K562 (cell line): ENCODE measurements at regions not wholly inside any gene's neighbourhood (a gene's known extent, or its start where the extent isn't known, plus 50 kb on each side); places are given as distances from the start of the nearest gene placed in this dataset.

ENCODE experiments used
- ATAC-seq: fragments of 200-7000 bp; cut with Tn5 transposase; 3 replicates; pipeline ENCODE4 v1.9.1; 2020; ENCODE audit warnings: moderate library complexity
- BruUV-seq: library from RNA; stranded (reverse); fragments of 400-500 nt; replicated peaks from 2 replicates; lab custom pipeline; 2021; lab: Mats Ljungman, UMichigan
- CTCF ChIA-PET: fragments of 300-600 bp; formaldehyde crosslinking; extraction: SDS; loops from one replicate; lab custom pipeline; 2021; ENCODE audit warnings: low intra/inter-chr PET ratio; lab: Yijun Ruan, JAX
- POLR2A ChIA-PET: fragments of 300-600, 350-650 bp; sonication (Branson Sonifier 250); formaldehyde crosslinking; extraction: SDS; loops from one replicate; lab custom pipeline; 2021; ENCODE audit warnings: antibody characterized with exemption, inconsistent platforms; lab: Yijun Ruan, JAX
- DNase-seq, 4 experiments: peaks; one replicate each; pipeline versions ENCODE4 v3.0.0 to v3.0.0-alpha.2; 2011 to 2018; ENCODE audit warnings: low spot score in 3 of 4, mixed read lengths in 3 of 4; ENCODE audit errors: extremely low read depth in 1 of 4
- FAIRE-seq: peaks from 2 replicates; lab custom pipeline; 2011; peaks lifted over from hg19 to GRCh38; lab: Jason Lieb, UNC
- H2AFZ ChIP-seq: 2 replicates; pipeline ENCODE4 v1.6.0; 2011; ENCODE audit warnings: low read depth, low read length, control low read depth, inconsistent platforms
- H3K27ac ChIP-seq: fragments of 200-600 bp; 3 replicates; pipeline ENCODE4 v1.8.0; 2011; ENCODE audit warnings: low read depth, mild to moderate bottlenecking, control low read depth, inconsistent platforms, low read length, moderate library complexity, mixed read lengths; ENCODE audit errors: extremely low read depth
- H3K27me3 ChIP-seq, 2 experiments: fragments of 300-600 bp in 1 of 2; 2 replicates in 1 of 2; 3 replicates in 1 of 2; pipeline versions ENCODE4 v1.6.0 to v1.8.0; 2011; ENCODE audit warnings: inconsistent platforms in 2 of 2, low read length in 2 of 2, mild to moderate bottlenecking in 1 of 2, mixed read lengths in 1 of 2, moderate library complexity in 1 of 2; ENCODE audit not compliant: control insufficient read depth in 2 of 2, insufficient read depth in 2 of 2
- H3K36me3 ChIP-seq: fragments of 300-600 bp; 3 replicates; pipeline ENCODE4 v1.8.0; 2011; ENCODE audit warnings: mild to moderate bottlenecking, low read length, inconsistent platforms; ENCODE audit not compliant: control insufficient read depth, insufficient read depth
- H3K4me1 ChIP-seq, 2 experiments: fragments of 200-600 bp in 1 of 2; replicated peaks in 1 of 2; 2 replicates in 1 of 2; 3 replicates in 1 of 2; pipeline versions ENCODE4 v1.5.1 to v1.8.0; 2011; ENCODE audit warnings: inconsistent platforms in 2 of 2, low read length in 2 of 2, mild to moderate bottlenecking in 1 of 2, mixed read lengths in 1 of 2, moderate library complexity in 1 of 2; ENCODE audit not compliant: control insufficient read depth in 2 of 2, insufficient read depth in 2 of 2
- H3K4me2 ChIP-seq: 2 replicates; pipeline ENCODE4 v1.6.1; 2011; ENCODE audit warnings: low read length, control low read depth, inconsistent platforms, mixed read lengths; ENCODE audit not compliant: insufficient read depth
- H3K4me3 ChIP-seq: fragments of 200-600 bp; sonication (generic), shearing (Covaris generic); 2 replicates; pipeline ENCODE4 v1.5.1; 2016; ENCODE audit warnings: control low read depth, inconsistent platforms
- H3K79me2 ChIP-seq: fragments of 200-600 bp; 3 replicates; pipeline ENCODE4 v1.8.0; 2011; ENCODE audit warnings: low read length, inconsistent platforms; ENCODE audit not compliant: control insufficient read depth, insufficient read depth
- H3K9ac ChIP-seq, 2 experiments: 2 replicates each; pipeline versions ENCODE4 v1.6.0 to v1.6.1; 2011; ENCODE audit warnings: low read depth in 2 of 2, low read length in 2 of 2, control low read depth in 1 of 2, inconsistent platforms in 1 of 2, mild to moderate bottlenecking in 1 of 2, mixed read lengths in 1 of 2; ENCODE audit not compliant: insufficient read depth in 1 of 2
- H3K9me1 ChIP-seq: one replicate; pipeline ENCODE4 v1.6.0; 2011; ENCODE audit warnings: inconsistent platforms, mild to moderate bottlenecking, low read length, moderate library complexity; ENCODE audit not compliant: control insufficient read depth, insufficient read depth
- H3K9me3 ChIP-seq: replicated peaks from 2 replicates; pipeline ENCODE4 v1.5.1; 2011; ENCODE audit warnings: low read depth, low read length, inconsistent platforms; ENCODE audit not compliant: control insufficient read depth, insufficient read depth
- H4K20me1 ChIP-seq: replicated peaks from 2 replicates; pipeline ENCODE4 v1.6.1; 2011; ENCODE audit warnings: low read length, inconsistent platforms, mixed read lengths; ENCODE audit not compliant: control insufficient read depth, insufficient read depth
- CEBPG ChIP-seq, 3 experiments: fragments of 200-800 bp in 1 of 3; sonication (Bioruptor generic) in 1 of 3; sonication (generic) in 1 of 3; formaldehyde crosslinking in 1 of 3; IDR thresholded peaks in 2 of 3; conservative IDR thresholded peaks in 1 of 3; 2 replicates each; pipeline versions ENCODE4 v1.6.1 to v1.8.0; 2016 to 2022; ENCODE audit warnings: missing compliant biosample characterization in 2 of 3, missing genetic modification characterization in 2 of 3, mild to moderate bottlenecking in 1 of 3, missing genetic modification reagents in 1 of 3
- CSDE1 ChIP-seq, 2 experiments: fragments of 450-650 bp; IDR thresholded peaks; 2 replicates each; pipeline ENCODE4 v1.6.1; 2016; ENCODE audit warnings: mild to moderate bottlenecking in 1 of 2
- NFATC3 ChIP-seq: fragments of 450-650 bp; IDR thresholded peaks from 2 replicates; pipeline ENCODE4 v1.6.1; 2017; ENCODE audit warnings: mild to moderate bottlenecking
- TOE1 ChIP-seq, 2 experiments: fragments of 450-650 bp in 1 of 2; sonication (generic) in 1 of 2; formaldehyde crosslinking in 1 of 2; IDR thresholded peaks; 2 replicates each; pipeline versions ENCODE4 v1.7.1 to v1.8.0; 2016 to 2022; ENCODE audit warnings: borderline replicate concordance in 2 of 2, mild to moderate bottlenecking in 2 of 2, antibody characterized with exemption in 1 of 2, inconsistent platforms in 1 of 2, low read depth in 1 of 2, missing genetic modification reagents in 1 of 2, moderate library complexity in 1 of 2
- ZNF586 ChIP-seq: fragments of 450-650 bp; formaldehyde crosslinking; conservative IDR thresholded peaks from 2 replicates; pipeline ENCODE4 v1.4.0; 2020; ENCODE audit warnings: mild to moderate bottlenecking, moderate library complexity
- WGBS: fragments of 100-300 bp; shearing (Covaris generic); methylation state at CpG from one replicate; pipeline ENCODE4 v1.1.6; 2016; ENCODE audit warnings: low coverage, mixed read lengths; ENCODE audit not compliant: insufficient coverage; ENCODE audit errors: missing lambda C conversion rate; 5-methylcytosine and 5-hydroxymethylcytosine counted together
- in situ Hi-C: fragments of 300-500 bp; cut with MboI; formaldehyde crosslinking; loops from 4 replicates; pipeline ENCODE4 v1.15.0; 2018; ENCODE audit warnings: inconsistent platforms, mixed read lengths
- intact Hi-C: fragments of 100-400 bp; cut with micrococcal nuclease; formaldehyde crosslinking; loops from 2 replicates; pipeline ENCODE4 v1.14.2; 2022

GRCh38 chr3:28891485-28891884, 389.4 kb upstream of the RBMS3 start:
- ChIA-PET POLR2A (no interaction called here), CTCF (no interaction called here)
- FAIRE-seq, result no peak
- H2AFZ ChIP-seq, result no peak overlapping the region
- no peaks in the 10 kb centered on the region for H3K4me1 ChIP-seq
- no peak overlapping the region for H3K9ac ChIP-seq
- no TSS peak for BruUV-seq
- intact Hi-C loops, result no loop called here
- no peaks in the 10 kb centered on the region for H3K27me3 ChIP-seq
- no peak for TF ChIP-seq TOE1 (IDR thresholded peaks at IDR 0.05; ENCODE audit: borderline replicate concordance)
- no peak for TF ChIP-seq TOE1 (CRISPR knock-in tag; IDR thresholded peaks at IDR 0.05; ENCODE audit: borderline replicate concordance, low read depth)
- TF ChIP-seq CEBPG (CRISPR knock-in tag; IDR thresholded peaks at IDR 0.05), result no peak
- peak in 1 of 2 experiments; percentile 57; a peak in 1 of 4 replicates for TF ChIP-seq CEBPG (tag; conservative IDR thresholded peaks at IDR 0.05 in 1 of 2, IDR thresholded peaks at IDR 0.05 in 1 of 2)
- TF ChIP-seq, all 486 proteins: peak for 1
- Histone ChIP-seq H4K20me1 (no peaks in the 10 kb centered on the region), H3K9me3 (no peaks in the 10 kb centered on the region; the same call in 1 of the 2 replicates), H3K4me3 (no peak overlapping the region), H3K4me2 (no peak overlapping the region), H3K27ac (no peak overlapping the region), H3K36me3 (no peaks in the 10 kb centered on the region), H3K9me1 (no peaks in the 10 kb centered on the region), H3K79me2 (no peaks in the 10 kb centered on the region)
- WGBS, result 0% methylated on average over 4 of the region's 4 CpGs
- ATAC-seq (no peak), DNase-seq (no peak)
- in situ Hi-C loops, result no loop called here

GRCh38 chr3:28900301-28900700, 380.6 kb upstream of the RBMS3 start:
- ATAC-seq (no peak), FAIRE-seq (no peak), DNase-seq (no peak)
- no peak overlapping the region for H3K4me2 ChIP-seq
- TF ChIP-seq ZNF586 (CRISPR knock-in tag) (no peak), NFATC3 (no peak), CSDE1 (IDR thresholded peaks at IDR 0.05) (no peak)
- no peak overlapping the region for H3K9ac ChIP-seq
- BruUV-seq, result no TSS peak
- H3K36me3 ChIP-seq, result no peaks in the 10 kb centered on the region
- H3K4me1 ChIP-seq, result no peaks in the 10 kb centered on the region
- WGBS, result 0% methylated on average over 1 of the region's 1 CpG
- no peaks in the 10 kb centered on the region for H4K20me1 ChIP-seq
- no peaks in the 10 kb centered on the region for H3K27me3 ChIP-seq
- H3K9me3 ChIP-seq, result 0 out of 2 replicates have a peak, but pooled peaks cover 2% of the 10 kb centered on the region
- no peak overlapping the region for H3K4me3 ChIP-seq
- intact Hi-C loops (no loop called here), in situ Hi-C loops (no loop called here)
- no peaks in the 10 kb centered on the region for H3K9me1 ChIP-seq
- H3K27ac ChIP-seq, result no peak overlapping the region
- ChIA-PET POLR2A (no interaction called here), CTCF (no interaction called here)
- no peaks in the 10 kb centered on the region for H3K79me2 ChIP-seq
- H2AFZ ChIP-seq, result no peak overlapping the region
